H1 (cell line): ENCODE measurements at regions not wholly inside any gene's neighbourhood (a gene's known extent, or its start where the extent isn't known, plus 50 kb on each side); places are given as distances from the start of the nearest gene placed in this dataset.

Experiments used
- JUN ChIP-seq: IDR thresholded peaks from 2 replicates; pipeline ENCODE4 v1.6.1; 2011; ENCODE audit warnings: low read depth, mild to moderate bottlenecking, improper control_type of control experiment, low read length
- SIRT6 ChIP-seq: IDR thresholded peaks from one replicate; pipeline ENCODE4 v1.7.1; 2012; ENCODE audit warnings: low read length, inconsistent platforms
- TF ChIP-seq, protein P1 (sequence below): IDR thresholded peaks from 2 replicates; pipeline ENCODE4 v1.6.1; 2012; ENCODE audit warnings: inconsistent platforms

DNA sequence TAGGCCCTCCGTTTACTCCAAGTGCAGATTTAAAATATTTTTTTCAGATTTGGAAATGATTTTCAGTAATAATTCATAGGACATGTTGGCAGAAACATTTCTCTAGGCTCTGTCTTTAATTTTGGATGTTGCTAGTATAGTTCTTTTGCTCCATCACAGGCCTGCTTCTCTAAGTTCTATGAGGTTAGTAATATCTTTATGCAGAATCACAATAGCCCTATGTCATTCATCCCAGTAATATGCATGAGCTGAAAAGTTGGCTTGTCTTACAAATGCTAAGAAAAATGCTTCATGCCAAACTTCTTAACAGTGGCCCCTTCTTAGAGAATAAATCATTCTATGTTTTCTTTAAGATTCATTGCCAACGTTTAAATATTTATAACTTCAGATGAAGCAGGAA lies 148.3 kb upstream of the TLL1 start:
- TF ChIP-seq, protein P1, sequence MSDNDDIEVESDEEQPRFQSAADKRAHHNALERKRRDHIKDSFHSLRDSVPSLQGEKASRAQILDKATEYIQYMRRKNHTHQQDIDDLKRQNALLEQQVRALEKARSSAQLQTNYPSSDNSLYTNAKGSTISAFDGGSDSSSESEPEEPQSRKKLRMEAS: no peak
- TF ChIP-seq JUN (no peak), SIRT6 (no peak)
